Omental fat pad (tissue), 3 donors: ENCODE measurements at regions not wholly inside any gene's neighbourhood (a gene's known extent, or its start where the extent isn't known, plus 50 kb on each side); places are given as distances from the start of the nearest gene placed in this dataset.

Source experiments
- ATAC-seq: fragments of 150-250 bp; one replicate; pipeline ENCODE4 v1.9.1; 2016; ENCODE audit warnings: mild to moderate bottlenecking, moderate library complexity; ENCODE audit not compliant: low FRiP score
- DNase-seq: peaks from one replicate; pipeline ENCODE4 v3.0.0-alpha.2; 2019; ENCODE audit warnings: low spot score
- CTCF ChIP-seq, 3 donors: fragments of 450-650 bp; IDR thresholded peaks; one replicate each; pipeline ENCODE4 v1.5.1; 2016 to 2017; ENCODE audit warnings: antibody characterized with exemption in 3 of 3, mild to moderate bottlenecking in 3 of 3, moderate library complexity in 2 of 3

GRCh38 chr1:172738389-172738788 is 79.5 kb downstream of the FASLG start:
- no peak for TF ChIP-seq CTCF (IDR thresholded peaks at IDR 0.05)
- ATAC-seq (no peak), DNase-seq (no peak)

DNA sequence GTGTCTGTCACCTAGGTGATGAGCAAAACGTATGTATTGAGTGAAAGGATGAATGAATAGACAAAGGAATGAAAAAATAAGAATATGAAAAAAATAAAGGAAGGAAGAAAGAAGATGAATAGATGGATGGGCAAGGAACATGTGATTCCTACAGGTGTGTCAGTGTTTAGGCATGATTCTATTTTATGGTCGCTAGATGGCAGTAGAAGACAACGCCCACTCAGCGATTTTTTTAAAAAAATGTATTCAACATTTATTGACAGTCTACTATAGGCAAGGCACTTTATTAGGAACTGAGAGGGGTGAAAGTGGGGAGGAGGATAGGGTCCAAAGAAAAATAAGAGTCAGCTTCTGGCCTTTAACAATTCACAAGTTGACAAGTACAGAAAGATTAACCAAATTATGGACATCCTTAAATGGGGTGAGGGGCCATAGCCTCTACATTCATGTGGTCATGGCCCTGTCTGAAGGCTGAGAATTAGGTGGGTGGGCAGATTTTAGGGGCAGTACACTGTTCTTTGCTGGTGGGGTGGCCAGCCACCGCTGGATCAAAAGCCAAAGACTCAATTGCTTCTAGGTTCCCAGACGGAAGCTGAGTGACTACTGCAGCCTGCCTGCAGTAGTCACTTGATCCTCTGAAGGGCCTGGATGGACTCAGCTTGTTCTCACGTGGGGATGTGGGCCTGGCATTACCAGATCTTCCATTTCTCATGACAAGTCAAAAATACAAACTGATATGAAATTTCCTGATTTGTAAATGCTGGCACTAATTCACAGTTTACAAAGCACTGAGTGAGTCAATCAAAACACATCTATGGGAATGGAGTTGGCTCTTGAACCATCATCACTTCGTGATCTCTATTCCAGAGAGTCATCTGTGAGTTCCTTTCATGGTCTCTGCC is 83.9 kb downstream of the FASLG start:
- ATAC-seq (no peak), DNase-seq (no peak)
- TF ChIP-seq CTCF (IDR thresholded peaks at IDR 0.05) = no peak

DNA sequence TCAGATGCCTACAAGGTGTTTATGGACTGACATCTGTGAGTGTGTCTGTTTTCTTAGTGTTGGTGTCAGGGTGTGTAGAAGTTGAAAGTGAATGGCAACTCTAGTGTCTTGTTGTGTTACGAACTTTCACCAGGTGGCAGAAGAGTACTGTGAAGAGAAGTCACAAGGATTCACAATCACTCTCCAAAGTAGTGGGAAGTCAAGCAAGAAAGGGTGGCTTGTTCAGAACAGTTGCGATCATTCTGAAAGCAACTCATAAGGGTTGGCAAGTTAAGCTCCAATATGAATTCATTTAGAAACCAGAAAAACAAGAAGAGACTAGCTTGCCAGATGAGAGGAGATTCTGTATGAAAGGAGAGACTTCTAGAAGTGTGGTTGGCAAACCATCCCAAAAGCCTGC is 86.1 kb downstream of the FASLG start:
- no peak for TF ChIP-seq CTCF (IDR thresholded peaks at IDR 0.05)
- no peak for DNase-seq

GRCh38 chr1:172746091-172746949 is 87.4 kb downstream of the FASLG start:
- peak; percentile 81 for ATAC-seq
- DNase-seq = no peak
- no peak for TF ChIP-seq CTCF (IDR thresholded peaks at IDR 0.05)

More for the DNA sequence above, 86.1 kb downstream of the FASLG start:
- ATAC-seq = peak; percentile 75

GRCh38 chr1:172748201-172748600 is 89.3 kb downstream of the FASLG start:
- ATAC-seq = no peak
- TF ChIP-seq CTCF (IDR thresholded peaks at IDR 0.05) = no peak

DNA sequence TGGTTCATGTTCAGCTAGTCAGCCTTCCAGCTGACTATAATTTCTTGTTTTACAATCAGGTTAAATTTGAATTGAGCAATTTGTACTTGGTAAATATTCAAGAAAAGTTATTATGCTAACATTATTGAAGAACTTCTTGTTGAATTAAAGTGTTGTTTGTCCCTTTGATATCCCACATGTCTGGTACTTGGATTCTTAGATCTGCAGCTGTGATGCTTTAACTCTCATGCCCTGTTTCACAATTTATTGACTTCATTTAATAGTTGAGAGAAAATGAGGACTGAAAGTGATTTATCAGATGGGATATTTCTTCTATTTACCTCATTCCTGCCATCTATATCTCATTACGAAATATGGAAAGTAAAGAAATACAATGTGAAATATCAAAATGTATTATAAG is 92.8 kb downstream of the FASLG start:
- no peak for DNase-seq
- ATAC-seq = no peak
- no peak for TF ChIP-seq CTCF (IDR thresholded peaks at IDR 0.05)

More at GRCh38 chr1:172748201-172748600, 89.3 kb downstream of the FASLG start:
- DNase-seq = no peak
